HG02870 (cell line): ENCODE measurements at regions not wholly inside any gene's neighbourhood (a gene's known extent, or its start where the extent isn't known, plus 50 kb on each side); places are given as distances from the start of the nearest gene placed in this dataset.
"Not testable (repeated sequence)": the region's sequence is repeated elsewhere in the genome, so short reads cannot be mapped to it uniquely, and the experiment has no call there.

Experiments used
- ATAC-seq: cut with Tn5 transposase; IDR thresholded peaks from one replicate; pipeline ENCODE4 v1.9.1; 2021; ENCODE audit warnings: mild to moderate bottlenecking, moderate library complexity; ENCODE audit not compliant: unreplicated experiment

DNA sequence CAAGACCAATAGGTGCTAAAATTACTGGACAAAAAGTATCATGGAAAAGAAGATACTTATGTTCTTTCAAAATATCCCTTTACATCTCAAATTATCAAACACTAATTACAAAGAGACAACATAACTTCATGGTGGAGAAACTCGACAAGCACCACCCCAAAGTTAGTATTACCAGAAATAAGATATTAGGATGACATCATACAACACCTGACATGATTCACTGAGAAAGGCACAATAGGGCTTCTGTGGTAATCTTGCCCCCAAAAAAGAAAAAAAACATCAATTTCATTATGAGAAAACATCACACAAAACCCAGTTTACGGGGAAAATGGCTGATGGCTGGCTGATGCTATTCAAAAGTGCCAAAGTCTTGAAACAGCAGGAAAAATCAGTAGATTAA lies 1781.7 kb upstream of the PCDH10 start:
- ATAC-seq: no peak

DNA sequence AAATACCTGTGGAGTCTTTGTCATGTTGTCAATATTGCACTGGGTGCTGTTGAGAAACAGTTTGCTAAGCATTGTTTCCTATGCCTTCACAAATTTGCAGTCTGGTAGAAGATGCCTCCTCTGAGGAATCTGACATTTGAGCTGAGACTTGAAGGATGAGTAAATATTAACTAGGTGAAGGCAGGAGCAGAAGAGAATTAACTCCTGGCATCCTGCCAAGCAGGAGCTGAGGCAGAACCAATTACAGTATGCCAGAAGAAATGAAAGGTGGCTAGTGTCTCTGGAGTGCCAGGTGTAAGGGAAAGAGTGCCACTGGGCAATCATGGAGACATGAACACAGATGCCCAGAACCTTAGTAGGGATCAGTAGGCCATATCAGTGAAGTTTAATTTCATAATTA lies 1778.2 kb upstream of the PCDH10 start:
- ATAC-seq: no peak

DNA sequence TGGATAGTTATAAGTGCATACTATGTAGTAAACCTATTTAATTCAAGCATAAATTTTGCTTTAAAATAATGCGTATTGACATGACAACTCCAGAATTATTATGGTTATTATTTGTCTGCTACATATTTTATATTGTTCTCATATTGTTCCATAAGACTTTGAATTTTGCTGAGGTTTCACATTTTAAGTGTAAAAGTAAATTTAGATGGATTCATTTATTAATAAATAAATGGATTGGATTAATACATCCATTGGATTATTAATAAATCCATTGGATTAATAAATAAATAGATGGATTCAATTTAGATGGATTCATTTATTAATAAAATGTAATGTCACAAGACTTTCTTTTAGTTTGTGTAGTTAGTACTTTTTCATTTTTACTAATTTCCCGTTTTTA lies 1768.0 kb upstream of the PCDH10 start:
- no peak for ATAC-seq

DNA sequence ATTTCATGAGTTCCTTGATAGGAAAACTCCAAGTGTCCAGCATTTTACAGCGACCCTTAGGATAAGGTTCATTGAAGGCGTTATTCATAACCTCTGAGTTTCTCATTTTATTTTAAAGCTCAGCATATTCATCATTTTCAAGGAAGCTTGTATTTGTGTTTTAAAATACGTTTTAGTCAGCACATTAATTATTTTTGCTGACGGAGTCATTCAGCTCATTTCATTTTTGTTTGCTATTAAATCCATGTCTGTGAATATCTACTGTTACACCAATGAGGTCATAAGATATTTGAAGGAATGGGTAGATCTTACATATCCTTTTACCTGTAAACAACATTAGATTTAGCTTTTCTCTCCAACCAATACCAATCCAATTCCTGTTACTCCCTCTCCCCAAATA lies 1766.3 kb upstream of the PCDH10 start:
- ATAC-seq: no peak

DNA sequence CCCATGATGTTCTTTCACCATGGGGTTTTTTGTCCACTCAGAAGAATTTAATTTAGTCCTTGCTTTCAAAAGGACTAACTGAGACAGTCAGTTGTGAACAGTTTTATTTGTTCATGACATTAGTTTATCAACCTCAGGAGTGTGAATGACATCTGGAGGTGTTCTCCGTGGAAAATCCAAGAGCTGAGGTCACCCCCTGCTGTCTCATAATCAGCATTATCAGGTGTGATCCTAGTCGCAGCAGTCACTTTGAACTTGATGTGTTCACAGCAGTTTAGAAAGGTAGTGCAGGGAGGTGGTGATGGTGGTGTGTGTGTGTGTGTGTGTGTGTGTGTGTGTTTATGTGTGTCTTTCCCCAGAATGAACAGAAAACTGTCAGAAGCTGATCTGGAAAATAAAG lies 1760.8 kb upstream of the PCDH10 start:
- ATAC-seq: no peak

DNA sequence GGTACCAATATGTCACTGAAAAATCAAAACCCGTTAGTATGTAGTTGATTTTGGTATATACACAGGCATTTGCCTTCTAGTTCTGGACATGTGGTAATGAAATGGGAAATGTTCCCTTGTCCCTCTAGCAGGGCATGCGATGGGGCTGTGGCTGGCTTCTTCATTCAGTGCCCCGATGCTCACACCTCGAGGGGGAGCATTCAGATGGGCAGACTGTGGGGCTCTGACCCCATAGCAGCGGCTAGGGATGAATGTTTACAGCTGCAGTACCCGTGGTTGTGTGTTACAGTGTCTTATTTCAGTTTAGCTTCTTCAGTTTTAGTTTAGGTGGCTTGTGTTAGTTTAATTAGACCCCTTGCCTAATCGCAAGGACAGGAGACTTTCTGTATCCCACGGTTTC lies 1741.0 kb upstream of the PCDH10 start:
- ATAC-seq: no peak

DNA sequence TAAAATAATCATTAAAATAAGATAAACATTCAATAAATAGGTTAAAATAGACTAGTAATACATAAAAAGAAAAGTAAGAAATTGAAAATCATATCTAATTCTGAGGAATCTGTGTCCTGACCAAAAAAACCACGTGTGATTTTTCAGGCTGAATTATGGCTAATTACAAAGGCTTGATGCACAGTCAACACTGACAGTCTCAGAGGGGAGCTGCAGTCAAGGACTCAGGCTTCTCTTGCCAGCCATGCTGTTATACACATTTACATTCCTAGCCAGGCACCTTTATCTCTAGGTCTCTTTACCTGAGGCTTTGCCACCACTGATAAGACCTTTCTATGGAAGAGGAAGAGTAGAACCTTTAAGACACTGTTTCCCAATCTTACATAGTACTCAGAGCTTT lies 1737.7 kb upstream of the PCDH10 start:
- no peak for ATAC-seq

DNA sequence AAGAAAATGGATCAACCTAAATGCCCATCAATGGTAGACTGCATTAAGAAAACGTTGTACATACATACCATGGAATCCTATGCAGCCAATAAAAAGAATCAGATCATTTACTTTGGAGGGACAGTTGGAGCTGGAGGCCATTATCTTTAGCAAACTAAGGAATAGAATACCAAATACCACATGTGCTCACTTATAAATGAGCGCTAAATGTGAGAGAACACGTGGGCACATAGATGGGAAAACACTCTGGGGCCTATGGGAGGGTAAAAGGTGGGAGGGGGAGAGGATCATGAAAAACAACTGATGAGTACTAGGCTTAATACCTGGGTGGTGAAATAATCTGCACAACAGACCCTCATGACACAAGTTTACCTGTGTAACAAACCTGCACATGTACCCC lies 1729.9 kb upstream of the PCDH10 start:
- no peak for ATAC-seq

DNA sequence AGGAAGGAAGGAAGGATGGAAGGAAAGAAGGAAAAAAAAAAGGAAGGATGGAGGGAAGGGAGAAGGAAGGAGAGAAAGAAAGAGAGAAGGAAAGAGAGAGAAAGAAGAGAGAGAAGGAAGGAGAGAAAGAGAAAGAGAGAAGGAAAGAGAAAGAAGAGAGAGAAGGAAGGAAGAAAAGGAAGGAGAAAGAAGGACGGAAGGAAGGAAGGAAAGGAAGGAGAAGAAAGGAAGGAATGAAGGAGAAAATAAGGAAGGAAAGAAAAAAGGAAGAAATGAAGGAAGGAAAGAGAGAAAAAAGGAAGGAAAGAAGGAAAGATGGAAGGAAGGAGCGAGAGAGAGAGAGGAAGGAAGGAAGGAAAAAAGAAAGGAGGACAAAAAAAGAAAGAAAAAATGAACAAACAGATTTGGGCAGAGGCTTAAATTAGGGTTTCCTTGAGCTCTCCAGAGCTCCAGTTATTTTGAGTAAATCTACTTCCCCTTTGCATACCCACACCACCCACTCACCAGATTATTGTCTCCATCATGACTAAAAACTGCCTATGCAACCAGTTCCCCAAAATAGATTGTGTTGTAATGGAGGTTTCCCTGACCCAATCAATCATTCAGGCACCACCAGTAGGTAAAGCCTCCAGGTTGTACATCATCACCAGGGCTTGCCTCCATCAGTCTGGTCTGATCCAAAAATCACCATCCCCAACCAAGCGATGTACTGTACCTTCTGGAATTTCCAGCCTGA lies 1722.9 kb upstream of the PCDH10 start:
- peak; percentile 53 for ATAC-seq

DNA sequence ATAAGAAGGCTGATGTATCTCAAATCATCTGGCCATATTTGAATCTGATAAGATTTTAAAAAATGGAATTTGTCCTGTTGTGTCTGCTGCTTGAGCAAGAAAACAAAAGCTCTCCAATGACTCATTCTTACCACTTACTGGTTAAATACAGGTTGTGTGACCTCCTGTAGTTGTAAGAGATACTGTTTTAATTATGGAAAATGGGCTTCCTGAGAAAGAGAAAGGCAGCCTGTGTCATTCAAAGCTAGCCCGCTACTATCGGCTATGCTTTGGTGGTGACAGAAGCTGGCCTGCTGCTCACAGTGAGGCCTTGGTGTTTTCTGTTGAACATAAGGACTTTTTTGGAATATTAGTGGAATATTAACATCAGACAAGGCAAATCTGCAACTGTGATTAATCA lies 1722.1 kb upstream of the PCDH10 start:
- ATAC-seq: no peak

DNA sequence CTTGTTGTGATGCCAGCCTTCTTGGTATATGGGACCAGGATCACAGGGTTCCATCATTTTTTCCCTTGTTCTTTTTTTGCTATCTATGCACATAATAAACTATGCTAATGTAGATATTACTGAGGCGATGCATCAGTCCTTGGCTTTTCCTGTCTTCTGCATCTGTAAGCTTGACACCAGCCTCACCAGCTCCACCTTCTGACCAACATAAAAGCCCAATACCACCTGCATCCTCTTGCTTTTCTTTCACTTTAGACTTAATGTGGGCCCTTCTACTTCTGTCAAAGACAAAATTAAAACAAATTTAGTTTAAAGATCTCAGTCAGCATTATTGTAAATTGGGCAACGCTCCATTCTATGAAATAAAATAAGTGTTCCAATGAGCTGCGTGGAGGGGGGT lies 1718.8 kb upstream of the PCDH10 start:
- ATAC-seq: no peak

DNA sequence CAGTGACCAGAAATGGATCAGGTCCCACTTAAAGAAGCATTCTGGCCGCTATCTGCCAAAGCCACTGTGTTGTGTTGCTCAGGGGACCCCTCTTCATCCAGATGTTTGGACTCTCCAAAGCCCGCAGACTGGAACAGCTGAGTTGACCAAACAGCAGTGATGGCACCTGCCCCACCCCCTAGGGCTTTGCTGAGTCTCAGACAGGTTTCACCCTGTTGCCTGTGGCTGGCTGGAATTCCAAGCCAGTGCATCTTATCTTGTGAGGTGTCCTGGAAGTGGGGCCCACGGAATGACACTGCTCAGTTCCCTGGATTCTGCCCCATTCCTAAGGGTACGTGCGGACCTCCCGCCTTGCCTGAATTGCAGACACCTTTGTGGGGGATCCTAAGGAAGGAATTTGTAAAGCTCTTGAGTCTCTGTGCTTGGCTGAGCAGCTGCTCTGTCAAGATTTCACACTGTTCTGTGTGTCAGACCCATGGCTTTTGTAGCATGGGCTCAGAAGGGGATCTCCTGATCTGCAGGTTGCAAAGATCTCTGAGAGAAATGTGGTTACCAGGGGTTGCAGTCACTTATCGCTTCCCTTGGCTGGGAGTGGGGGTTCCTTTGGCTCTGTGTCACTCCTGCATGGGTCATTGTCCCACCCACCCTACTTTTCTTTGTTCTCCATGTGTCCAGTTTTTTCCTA lies 1707.9 kb upstream of the PCDH10 start:
- no peak for ATAC-seq

DNA sequence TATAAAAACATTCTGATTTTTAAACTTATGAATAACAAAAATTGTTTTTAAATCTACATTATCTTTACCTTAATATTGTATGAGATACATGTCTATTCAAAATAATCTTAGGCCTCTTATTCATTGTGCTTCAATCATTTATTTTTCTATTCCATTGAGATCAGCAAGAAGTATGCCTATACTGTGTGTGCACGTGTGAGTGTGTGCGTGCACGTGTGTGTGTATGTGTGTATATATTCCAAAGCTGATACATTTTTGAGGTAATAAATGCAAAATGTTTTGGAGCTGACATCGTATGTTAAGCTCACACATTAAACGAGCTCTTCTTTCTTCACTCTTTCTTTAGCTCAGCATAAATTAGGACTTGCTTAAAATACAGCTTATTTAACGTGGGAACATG lies 1701.2 kb upstream of the PCDH10 start:
- ATAC-seq: no peak

DNA sequence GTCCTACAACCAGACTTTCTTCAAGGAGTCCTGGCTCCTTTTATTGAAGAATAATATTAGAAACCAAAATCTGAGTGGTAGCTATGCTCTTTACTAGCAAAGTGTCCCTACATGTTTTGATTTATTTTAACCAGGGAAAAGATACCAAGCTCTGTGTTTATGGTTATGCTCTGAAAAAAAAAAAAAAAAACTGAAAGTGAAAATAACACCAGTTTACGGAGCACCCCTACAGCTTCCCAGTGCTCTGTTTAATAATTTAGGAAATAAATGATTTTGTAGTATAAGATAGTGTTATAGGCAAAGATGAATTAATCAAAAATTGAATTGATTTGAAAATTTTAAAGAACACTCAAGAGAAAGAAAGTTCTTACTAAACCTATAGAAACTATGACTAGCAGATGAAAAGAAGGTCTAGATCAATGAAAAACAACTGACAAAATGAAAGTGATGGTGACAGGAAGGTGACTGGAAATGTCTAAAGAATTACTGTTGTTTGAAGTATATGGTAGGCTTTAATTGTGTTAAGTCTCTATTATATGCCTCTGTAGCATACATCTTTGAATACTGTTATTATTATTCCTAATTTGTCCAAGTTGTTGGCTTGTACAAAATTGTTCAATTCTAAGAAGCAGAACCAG lies 1698.4 kb upstream of the PCDH10 start:
- ATAC-seq: no peak

DNA sequence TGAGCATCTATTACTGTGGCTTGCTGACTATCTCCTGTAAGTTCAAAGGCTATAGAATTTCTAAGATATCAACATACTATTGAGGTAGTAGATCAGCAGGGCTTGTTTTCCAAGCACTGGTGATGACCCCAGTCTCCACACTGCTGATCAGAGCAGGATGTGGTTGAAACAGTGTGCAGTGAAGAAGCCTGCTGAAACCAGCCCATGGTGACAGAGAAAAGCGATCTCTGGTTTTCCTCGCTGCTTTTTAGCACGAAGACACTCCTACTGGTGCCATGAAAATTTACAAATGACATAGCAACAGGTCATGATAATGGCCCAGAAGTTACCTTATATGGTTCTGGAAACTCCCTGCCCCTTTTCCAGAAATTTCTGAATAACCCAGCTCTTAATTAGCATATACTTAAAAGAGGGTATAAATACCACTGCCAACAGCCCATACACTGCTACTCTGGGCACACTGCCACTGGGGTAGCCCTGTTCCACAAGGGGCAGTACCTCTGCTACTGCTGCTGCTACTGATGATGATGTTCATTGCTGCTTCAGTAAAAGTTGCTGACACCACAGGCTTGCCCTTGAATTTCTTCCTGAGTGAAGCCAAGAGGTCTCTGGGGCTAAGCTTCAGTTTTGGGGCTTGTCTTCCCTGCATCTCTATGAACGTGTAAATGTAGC lies 1689.5 kb upstream of the PCDH10 start:
- ATAC-seq: no peak

DNA sequence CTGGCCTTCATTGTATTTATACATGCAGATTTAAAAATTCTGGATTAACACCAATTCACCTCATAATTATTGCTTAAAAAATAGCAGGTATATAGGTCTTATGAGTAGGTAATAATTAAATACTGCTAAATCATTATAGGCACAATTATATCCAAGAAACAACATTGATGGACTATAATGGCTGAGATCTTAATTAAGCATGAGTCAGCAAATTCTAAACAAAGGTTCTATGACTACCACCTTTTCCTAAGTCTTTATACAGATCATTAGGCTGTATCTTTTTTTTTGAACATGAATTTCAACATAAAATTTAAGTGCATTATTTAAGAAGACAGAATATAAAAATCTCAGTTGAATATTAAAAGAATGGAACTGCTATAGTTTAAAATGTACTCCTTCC lies 1678.7 kb upstream of the PCDH10 start:
- no peak for ATAC-seq

DNA sequence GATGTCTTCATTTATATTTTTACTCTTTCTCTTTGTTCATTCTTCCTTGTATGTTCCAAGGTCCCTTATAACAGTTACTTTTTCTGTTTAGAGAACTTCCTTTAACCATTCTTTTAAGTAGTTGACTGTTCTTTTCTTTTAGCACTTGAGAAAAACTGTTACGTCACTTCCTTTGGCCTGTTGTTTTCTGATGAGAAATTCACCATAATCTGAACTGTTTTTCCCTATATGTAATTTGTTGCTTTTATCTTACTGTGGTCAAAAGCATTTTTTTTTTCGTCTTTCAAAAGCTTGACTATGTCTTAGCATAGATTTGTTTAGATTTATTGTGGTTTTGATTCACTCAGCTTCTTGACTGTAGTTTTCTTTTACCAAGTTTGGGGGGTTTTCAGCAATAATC lies 1660.3 kb upstream of the PCDH10 start:
- ATAC-seq: no peak

DNA sequence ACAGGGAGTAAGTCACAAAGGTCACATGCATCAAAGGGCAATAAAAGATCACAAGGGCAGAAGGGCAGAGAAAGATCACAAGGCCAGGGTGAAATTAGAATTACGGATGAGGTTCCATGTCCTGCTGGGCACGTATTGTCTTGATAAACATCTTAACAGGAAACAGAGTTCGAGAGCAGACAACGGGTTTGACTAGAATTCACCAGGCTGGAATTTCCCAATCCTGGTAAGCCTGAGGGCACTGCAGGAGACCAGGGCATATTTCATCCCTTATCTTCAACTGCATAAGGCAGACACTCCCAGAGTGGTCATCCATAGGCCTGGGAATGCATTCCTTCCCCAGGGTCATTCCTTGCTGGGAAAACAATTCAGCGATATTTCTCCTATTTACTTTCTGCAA lies 1652.9 kb upstream of the PCDH10 start:
- ATAC-seq: not testable (repeated sequence)

DNA sequence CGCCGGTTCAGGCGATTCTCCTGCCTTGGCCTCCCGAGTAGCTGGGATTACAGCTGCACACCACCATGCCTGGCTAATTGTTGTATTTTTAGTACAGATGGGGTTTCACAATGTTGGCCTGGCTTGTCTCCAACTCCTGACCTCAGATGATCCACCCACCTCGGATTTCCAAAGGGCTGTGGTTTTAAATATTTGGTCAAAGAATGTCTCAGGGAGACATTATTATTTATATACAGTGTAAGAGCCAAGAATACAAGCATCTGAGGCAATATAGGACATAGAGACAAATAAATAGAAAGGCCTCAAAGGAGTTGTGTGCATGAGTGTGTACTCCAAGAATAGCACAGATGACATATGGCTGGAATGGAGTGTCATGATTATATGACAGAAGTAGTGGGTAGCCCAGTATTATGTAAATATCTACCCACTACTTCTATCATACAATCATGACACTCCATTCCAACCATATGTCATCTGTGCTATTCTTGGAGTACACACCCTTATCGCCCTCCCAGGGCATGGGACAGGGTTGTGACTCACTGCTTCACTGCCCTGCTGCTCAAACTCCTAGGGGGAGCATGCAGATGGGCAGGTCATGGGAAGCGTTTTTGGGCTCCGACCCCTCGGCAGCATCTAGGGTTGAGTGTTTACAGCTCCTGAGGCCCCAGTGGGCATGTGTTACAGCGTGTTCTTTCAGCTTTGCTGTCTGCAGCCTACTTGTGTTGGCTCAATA lies 1649.8 kb upstream of the PCDH10 start:
- no peak for ATAC-seq

DNA sequence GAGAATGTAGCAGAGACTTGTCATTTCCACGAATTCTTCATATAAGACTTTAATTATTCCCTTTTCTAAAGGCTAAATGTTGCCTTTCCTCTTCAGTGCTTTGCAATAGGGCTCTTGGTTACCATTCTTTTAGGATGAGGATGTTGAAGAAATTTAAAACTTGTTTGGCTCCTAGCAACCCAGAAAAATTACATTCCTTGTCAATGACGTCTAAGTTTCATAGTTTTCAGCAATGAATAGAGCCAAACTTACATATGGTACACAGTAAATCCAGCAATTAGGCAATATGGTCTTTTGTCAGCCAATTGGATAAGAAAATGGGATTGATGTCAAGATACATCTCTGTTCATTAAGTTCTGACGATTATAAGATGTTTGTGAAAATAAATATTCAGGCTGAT lies 1639.6 kb upstream of the PCDH10 start:
- ATAC-seq: no peak

DNA sequence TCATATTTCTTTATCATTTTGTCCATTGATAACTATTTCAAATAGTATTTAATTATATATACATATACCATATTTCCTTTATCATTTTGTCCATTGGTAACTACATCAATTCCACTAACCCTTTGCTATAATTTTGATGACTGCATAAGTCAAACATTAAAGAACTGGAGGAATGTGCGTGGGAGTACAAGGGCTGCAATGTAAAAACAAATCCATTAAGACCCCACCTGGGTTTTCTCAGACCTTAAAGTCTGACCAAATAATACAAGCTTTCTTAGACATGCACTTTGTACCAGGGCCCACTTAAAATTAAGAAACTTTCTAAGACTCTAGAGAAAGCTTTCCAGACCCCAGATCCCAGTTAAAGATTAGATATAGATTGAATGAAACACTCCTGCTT lies 1622.4 kb upstream of the PCDH10 start:
- ATAC-seq: no peak
